ENCODE measurements at regions not wholly inside any gene's neighbourhood (a gene's known extent, or its start where the extent isn't known, plus 50 kb on each side); places are given as distances from the start of the nearest gene placed in this dataset.

DNA sequence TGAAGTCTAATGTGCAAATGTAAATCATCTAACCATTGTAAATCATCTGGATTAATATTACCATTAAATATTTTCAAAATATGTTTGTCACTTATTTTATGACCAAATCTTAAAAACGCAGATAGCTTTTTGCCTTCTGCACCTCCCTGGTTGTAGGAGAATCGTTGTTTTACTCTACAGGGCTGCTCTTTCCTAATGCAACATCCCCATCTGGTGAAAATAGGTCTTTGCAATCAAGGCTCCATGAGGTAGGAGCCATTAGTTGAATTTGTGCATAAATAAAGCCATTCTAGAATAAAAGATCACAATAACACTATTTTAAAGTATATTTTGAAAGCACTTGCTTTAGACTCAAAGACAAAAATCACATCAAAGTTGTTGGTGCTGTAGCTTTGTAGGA lies 535.6 kb upstream of the AGTR1 start:
- DNase-seq (ENCODE audit: low spot score), result peak; percentile 7

DNA sequence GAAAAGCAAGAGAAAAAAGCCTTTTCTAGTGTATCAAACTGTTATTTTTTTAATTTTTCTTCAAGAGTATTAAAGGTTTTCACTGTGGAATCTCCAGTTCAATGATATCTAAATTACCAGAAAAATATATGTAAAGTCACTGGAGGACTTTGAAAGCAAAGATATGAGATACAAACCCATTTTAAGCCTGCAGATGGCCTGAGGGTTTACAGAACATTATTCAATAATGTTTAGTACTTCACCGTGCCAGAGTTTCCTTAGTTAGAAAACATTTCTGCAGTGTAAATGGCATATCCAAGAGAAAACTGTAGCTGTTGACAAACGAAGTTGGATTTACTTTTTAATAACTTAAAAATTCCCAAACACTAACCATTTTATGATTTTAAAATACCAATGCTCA lies 529.4 kb upstream of the AGTR1 start:
- DNase-seq (ENCODE audit: low spot score), result no peak

DNA sequence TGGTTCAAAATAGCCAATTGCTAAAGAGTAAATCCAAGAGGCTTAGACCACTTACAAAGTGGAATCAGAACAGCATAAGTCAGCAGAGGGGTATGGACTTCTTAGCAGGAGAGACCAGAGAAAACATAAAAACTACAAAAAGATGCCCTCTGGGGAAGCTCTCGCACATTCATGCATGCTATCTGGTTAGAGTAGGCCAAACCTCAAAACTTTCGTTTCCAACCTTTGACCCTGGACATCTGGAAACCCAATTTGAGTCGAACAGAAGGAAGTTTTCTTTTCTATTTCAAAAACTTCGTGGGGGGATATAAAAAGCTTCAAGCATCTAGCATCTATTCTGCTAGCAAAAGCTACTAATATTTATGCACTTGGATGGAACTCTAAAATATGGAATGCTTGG lies 523.9 kb upstream of the AGTR1 start:
- DNase-seq (ENCODE audit: low spot score), result no peak

DNA sequence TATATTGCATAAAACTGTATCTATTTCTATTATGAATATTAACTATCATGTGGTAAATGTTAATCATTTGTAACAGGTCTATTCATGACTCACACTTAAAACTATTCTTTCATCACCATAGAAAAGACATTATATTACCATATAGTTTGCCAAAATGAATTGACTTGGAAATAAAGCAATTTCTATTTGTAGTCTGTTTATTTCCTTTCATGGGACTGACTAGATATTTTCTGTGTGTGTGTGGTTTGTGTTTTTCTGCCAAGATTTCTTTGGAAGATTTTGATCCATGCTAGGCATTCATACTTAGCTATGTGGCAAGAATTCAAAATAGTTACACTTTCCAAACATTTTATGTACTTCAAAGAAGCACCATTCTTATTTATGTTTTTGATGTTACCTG lies 522.5 kb upstream of the AGTR1 start:
- DNase-seq (ENCODE audit: low spot score), result no peak

DNA sequence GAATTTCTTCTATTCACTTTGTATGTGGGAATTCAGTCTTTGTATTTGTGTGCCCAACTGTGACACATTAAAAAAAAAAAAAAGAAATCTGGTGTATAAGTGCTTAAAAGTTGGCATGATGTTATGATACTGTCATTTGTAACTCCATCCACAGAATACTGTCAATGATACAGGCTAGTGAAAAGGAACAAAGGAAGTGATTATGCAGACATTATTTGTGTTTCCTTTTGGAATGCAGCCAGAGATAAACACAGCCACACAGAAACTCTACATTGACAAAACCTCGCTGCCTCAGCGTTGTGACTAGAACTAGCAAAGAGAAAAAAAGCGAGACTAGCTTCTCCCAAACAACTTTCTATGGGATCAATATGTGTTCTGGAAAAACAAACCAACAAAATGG lies 519.2 kb upstream of the AGTR1 start:
- peak; percentile 13 for DNase-seq (ENCODE audit: low spot score)

DNA sequence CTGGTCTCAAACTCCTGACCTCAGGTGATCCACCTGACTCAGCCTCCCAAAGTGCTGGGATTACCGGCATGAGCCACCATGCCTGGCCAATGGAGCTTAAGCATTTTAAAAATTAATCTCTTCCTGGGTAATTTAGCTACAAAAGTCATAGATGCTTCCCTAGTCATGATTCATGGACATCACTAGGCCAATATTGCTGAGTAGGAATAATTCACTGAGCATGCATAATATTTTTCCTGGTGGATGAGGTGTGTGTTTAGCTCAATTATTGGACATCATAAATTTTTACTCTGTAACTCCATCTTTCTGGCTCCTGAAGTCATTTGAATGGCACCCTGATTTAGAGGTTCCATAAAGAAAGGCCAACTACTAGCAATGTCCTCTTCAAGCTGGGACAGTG lies 512.9 kb upstream of the AGTR1 start:
- DNase-seq (ENCODE audit: low spot score), result no peak

DNA sequence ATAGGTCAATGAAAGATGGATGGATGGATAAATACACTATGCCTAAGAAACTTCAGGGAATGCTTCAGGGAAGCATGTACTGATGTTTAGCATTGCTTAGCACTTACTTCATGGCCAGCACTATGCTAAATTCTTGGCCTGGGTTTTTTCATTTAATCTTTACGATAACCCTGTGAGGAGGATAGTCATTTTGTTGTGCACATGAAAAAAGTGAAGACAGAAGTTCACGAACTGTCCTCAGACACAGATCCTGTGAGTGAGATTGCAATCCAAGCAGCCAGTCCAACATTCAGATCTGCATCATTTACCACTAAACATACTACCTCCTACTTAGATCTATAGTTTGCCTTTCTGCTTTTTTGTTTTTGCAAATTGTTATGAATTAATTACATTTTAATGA lies 510.8 kb upstream of the AGTR1 start:
- DNase-seq (ENCODE audit: low spot score), result no peak

DNA sequence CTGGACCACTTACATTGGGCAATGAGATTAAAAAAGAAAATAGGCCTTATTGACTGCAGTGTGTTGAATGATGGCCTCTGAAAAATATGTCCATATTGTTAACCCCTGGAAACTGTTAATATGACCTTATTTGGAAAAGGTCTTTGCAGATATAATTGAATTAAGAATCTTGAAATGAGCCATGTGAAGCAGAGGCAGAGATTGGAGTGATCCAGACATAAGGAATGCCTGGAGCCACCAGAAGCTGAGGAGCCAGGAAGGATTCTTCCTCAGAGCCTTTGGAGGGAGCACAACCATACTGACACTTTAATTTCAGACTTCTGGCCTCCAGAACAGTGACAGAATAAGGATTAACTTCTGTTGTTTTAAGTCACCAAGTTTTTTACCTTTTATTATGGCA lies 510.4 kb upstream of the AGTR1 start:
- no peak for DNase-seq (ENCODE audit: low spot score)

DNA sequence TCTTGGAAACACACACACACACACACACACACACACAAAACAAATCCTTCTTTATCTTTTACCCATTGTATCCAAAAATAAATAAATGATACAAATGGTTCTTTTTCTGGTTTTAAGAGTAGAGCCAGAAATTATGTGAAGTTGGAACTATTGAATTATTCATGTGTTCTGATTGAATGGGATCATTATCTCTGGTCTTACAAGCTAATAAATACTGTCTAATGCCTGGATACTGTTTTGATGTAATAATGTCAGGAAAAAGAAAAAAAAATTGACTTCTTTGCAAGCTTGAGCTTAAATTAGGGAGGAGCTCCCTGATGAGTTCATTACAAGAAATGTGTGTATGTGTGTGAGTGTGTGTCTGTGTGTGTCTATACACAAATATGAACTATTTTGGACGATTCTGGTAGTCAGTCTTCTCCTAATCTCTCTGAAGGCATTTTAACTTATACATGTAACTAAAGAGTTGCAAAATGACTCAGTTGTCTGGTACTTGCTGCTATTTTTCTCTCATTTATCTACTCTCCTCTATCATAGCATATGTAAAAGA lies 507.2 kb upstream of the AGTR1 start:
- no peak for DNase-seq (ENCODE audit: low spot score)

DNA sequence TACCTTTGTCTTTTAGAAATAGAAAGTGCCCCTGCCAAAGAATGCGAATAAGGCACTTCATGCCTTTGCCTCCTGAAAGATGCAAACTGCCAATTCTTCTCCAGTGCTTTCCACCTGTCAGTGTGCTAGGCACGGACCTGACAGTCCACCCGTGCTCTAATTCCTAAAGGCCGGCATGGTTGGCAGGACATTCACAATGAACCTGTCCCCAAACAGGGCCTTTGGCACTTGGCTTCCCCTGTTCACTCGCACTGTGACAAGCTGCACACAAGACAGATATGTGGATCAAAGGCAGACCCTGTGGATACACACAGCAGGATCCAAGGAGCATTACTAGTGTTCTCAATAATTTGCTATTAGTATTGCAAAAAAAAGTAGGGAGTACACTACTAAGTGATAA lies 505.7 kb upstream of the AGTR1 start:
- DNase-seq (ENCODE audit: low spot score), result no peak

DNA sequence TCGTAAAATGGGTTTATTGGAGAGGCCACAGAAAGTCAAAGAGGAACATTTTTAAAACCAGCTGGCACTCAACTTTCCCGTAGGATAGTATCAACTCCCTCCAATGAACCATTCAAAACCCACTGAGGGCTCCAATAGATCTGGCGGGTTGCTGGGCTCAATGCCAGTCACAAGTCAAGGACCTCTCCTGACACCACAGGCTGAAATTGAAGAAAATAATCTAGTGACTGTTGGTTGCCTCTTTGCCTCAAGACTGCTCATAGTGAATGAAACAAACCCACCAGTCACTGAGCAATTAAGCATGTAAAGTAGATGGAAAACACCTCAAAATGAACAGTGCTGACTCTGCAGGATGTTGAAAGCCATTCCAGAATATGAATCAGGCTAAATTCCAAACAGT lies 500.6 kb upstream of the AGTR1 start:
- DNase-seq (ENCODE audit: low spot score), result no peak

DNA sequence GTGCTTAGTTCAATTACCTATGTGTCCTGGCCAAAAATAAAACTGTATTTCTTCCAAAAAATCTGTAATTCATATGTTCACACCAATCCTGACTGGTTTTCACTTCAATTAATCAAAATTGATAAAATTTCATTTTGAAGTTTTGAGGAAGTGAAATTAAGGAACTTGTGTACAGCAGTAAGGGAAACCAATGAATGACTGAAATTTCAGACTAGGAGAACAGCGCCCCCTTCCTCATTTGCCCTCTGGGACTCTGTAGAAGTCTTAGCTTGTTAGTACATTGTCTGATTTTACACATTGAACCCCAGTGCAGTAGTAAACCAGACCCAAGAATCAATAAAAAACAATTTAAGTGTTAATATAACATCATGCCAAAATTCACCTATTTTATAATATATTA lies 495.3 kb upstream of the AGTR1 start:
- DNase-seq (ENCODE audit: low spot score), result peak; percentile 8

DNA sequence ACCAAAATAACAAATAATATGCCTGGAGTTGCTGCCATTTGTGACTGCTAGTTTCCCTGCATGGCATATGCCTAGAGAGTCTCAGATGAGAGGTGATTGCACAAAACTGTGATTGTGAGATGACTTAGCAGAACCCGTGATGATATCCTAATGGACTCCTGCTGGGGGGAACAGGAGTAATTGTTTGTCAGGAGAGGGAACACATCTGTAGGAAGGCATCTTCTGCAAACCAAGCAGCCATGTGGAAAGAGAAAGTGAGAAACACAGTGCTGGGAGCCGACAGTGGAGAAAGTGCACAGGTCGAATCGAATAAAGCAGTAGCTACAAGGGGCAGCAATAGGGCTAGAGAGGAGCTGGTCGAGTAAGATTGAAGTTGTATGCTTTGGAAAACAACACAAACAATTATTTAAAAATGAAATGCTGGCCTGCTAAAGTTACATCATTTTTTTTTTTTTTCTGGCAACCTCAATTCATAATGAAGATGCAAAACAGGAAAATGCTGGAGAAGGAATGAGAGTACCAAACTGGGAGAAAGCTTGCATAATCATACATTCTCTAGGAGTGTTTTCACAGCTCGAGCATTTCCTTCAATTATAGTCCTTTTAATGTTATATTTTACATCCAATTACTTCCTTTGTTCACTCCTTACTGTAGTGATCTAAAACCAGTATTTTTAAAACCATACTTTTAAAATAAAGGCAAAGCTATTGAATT lies 494.2 kb upstream of the AGTR1 start:
- DNase-seq (ENCODE audit: low spot score), result no peak

DNA sequence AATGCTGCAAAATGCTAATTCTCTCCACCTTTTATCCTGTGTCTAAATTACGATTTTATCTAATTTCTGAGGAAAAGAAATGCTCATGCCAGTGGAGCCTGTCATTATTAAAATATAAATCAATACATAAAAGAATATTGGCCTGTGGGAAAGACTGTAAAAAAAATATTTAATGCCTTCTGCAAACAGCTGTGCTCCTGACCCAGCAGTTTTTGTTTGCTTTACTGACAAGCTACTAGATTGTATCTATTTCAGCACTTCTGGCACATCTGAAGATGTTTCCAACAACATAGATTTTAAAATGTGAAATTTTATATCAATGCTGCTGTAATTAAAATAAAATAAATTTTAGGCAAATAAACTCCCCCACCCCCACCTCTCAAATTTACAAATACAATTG lies 493.6 kb upstream of the AGTR1 start:
- no peak for DNase-seq (ENCODE audit: low spot score)

DNA sequence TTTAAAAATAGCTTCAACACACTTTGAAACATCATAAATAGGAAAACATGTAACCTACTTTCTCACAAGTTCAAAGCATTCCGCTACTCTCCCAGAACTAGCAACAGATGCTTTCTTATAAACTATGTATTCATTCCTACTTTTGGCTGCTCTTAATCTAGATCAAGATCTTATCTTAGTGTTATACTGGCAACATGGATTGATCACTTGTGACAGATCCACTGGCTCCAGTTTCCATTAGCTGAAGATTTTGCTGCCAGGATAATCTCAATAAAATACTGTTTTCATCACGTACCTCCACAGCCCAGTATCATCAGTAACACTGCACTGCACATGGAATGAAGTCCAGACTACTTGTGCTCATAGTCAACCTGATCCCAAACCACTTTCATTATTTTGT lies 491.7 kb upstream of the AGTR1 start:
- no peak for DNase-seq (ENCODE audit: low spot score)

DNA sequence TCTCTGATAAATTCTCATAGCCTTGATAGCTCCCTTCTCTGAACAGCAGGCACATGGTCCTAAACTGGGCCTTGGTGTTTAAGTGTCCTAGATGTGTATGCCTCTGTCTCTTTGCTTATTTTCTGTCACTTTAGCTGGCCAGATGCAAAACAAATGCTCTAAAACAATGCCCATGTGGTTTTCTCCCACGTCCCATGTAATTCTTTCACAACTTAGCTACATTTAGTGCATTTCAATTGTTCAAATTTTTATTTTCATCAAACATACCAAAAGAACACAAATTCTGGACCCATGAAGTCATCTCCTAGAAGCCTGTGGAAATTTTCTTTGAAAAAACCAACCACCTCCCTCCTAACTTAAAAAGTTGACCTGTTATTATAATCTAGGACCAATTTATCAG lies 491.3 kb upstream of the AGTR1 start:
- DNase-seq (ENCODE audit: low spot score), result no peak

DNA sequence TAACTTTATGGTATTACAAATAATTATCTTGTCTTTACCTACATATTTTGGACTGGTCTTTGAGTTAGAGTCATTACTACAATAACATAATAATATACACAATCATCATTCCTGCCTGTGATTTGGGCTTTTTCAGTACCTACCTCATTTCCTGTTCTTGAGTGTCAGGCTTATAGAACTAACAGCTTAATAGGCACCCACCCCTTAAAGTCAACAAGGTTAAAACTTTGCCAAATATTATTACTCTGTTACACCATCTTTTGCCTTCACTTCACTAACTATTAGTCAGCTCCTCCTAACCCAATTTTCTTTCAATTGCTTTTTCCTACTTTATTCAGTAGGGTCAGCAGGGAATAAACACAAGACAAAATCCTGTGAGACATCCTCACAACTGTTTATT lies 488.7 kb upstream of the AGTR1 start:
- no peak for DNase-seq (ENCODE audit: low spot score)

DNA sequence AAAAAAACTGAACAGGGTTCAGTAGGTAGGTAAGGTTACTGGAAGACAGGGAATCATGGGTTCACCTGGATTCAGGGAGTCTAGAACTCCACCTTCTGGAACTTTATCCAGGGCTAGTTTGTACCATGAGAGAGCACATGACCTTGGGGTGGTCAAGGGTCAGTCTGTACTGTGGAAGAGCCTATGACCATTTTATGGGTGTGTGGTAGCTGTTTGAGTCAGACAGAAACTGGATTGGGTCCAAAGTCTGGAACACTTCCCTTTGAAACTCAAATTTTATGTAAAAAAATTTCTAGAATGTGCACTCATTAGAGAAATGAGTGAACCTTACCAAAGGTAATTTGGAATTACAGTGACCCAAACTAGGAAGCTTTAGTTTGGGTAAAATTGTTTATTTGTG lies 486.0 kb upstream of the AGTR1 start:
- peak; percentile 7 for DNase-seq (ENCODE audit: low spot score)

DNA sequence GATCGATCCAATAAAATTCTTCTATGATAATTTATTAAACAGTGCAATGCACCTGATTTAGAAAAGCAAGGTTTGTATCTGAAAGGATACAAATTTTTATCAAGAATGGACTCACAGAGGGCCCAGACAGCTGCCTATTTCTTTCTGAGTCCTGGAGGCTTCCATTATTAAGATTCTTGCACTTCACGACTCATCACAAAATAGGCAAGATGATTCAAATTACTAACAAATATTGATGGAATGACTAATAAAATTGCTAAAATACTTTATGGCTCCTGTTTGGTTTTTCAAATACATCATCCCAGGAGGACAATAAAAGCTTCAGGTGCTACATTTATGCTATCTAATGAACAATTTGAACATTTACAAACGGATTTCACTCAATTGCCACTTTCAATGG lies 483.0 kb upstream of the AGTR1 start:
- no peak for DNase-seq (ENCODE audit: low spot score)

DNA sequence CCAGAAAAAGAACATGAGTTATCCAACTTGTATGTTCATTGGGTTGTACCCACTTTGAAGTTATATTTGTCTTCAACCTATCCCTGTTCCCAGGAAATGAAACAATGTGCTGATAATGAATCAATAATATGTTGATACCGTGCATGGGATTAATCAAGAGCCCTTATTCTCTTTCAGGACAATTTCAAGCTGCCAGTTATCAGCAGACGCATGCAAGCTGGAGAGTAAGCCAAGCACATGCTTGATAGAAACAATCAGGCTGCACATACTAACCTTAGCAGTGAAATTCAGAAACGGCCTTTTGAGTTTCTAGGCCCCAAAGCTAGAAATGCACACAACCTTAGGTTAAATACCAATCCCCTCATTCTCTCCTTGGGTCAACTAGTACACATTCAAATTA lies 480.4 kb upstream of the AGTR1 start:
- DNase-seq (ENCODE audit: low spot score), result no peak

DNA sequence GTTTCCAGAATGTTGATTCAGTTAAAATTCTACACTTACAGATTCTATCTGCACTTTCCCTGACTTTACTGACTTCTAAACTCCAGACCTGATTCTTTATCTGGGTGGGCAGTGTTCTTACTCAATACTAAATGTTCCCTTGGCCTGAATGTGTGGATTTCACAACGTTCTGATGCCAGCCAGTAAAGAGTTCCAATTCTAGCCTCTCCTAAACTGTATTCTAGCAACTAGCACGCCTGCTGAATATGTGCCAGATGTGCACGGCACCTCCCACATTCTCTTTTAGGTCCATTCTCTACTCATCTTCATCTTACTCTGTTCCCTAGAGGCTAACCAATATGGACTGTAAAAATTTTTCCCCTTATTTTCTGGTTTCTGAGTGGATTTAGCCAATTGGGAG lies 479.5 kb upstream of the AGTR1 start:
- no peak for DNase-seq (ENCODE audit: low spot score)

DNA sequence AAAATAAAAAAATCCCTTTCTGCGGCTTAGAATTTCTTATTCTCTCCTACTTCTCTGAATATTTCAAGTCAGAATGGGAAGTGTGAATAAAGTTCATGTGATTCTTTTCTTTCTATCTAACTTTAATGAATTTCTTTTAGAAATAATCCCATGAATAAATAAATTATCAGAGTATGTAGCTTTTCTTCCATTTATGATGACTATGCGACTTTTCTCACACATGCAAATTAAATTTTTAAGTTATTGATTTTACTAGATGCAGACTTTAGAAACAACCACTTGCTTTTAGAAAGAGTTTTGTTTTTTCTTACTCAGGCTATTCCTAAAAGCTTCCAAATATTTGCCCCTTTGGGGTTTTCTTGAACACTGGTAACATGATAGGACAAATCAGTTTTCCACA lies 477.7 kb upstream of the AGTR1 start:
- DNase-seq (ENCODE audit: low spot score), result no peak

DNA sequence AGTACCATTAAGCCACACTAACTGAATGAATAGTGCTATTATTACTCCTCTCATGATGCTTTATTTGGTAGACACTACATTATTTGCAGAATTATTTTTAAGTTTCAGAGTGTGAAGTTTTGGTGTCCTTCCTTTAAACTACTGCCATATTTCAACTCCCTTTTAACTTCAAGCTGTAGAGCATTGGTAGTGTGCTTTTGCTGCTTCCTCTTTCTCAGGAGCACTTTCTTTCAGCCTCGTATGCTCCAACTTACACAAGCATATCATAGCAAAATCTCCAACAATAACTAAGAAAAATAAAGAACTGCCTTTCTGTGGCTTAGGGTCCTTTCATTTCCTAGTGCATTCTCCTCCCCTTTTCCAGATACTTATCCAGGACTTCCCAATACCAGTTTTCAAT lies 476.4 kb upstream of the AGTR1 start:
- DNase-seq (ENCODE audit: low spot score), result no peak

DNA sequence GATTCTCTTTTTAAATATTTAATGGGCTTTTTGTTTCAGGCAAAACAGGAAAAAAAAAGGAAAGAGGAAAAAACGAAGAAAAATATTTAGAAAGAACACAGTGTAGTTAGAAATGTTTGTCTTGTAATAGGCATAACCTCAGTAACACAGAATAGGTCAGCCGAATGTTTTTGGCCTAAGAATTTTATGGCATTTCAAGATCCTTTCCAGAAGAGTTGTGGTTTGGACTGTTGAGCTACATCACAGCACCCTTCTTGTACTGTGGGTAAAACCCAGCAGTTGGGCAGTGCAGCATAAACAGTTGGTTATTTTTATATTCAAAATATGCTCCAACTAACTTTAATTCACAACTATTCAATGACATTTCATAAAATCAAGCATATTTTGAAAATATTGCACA lies 474.4 kb upstream of the AGTR1 start:
- no peak for DNase-seq (ENCODE audit: low spot score)

DNA sequence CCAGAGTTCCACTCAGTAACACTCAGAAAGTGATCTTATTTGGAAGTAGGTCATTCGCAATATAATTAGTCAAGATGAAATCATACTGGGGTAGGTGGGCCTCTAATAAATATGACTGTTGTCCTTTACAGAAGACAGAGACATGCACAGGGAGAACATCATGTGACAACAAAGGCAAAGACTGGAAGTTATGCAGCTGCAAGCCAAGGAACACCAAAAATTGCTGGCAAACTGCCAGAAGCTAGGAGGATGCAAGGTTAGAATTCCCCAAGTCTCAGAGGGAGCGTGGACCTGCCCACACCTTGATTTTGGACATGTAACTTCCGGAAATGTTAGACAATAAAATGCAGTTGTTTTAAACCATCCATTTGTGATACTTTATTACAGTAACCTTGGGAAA lies 471.5 kb upstream of the AGTR1 start:
- DNase-seq (ENCODE audit: low spot score), result no peak
